ENCODE measurements at regions not wholly inside any gene's neighbourhood (a gene's known extent, or its start where the extent isn't known, plus 50 kb on each side); places are given as distances from the start of the nearest gene placed in this dataset.

DNA sequence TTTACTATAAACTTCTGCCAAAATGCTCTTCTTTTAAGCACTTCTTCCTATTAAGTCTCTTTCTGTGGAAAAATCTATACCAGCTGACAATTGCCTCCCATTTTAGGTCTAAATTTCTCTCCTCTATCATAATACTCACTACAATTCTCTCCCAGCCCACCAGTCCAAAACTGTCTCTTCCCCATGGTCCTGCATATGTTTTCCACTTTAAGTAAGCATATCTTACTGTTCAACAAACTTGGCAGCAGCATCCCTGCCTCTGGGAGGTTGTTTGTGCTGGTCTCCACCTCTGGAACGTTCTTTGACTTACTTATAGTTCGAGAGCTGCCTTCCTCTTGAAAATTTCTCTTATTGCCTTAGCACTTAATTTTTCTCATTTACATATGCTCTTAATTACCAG, 180.5 kb downstream of the COL12A1 start:
- TF ChIP-seq CTCF (conservative IDR thresholded peaks at IDR 0.05) (no peak), ZFX (IDR thresholded peaks at IDR 0.05) (no peak)
